Lower lobe of right lung (tissue), 2 donors: ENCODE measurements at regions not wholly inside any gene's neighbourhood (a gene's known extent, or its start where the extent isn't known, plus 50 kb on each side); places are given as distances from the start of the nearest gene placed in this dataset.

Source experiments
- ATAC-seq, 2 donors: fragments of 200-7000 bp; cut with Tn5 transposase; one replicate each; pipeline ENCODE4 v1.9.1; 2020 to 2022; ENCODE audit warnings: mild to moderate bottlenecking in 2 of 2, moderate library complexity in 2 of 2
- DNase-seq: peaks from one replicate; pipeline ENCODE4 v3.0.0-alpha.2; 2020
- H3K27ac ChIP-seq: fragments of 200-600 bp; one replicate; pipeline ENCODE4 v1.8.0; 2022
- H3K27me3 ChIP-seq: fragments of 200-600 bp; one replicate; pipeline ENCODE4 v1.8.0; 2022; ENCODE audit warnings: low read depth
- H3K36me3 ChIP-seq: fragments of 200-600 bp; one replicate; pipeline ENCODE4 v1.8.0; 2022; ENCODE audit warnings: mild to moderate bottlenecking
- H3K4me1 ChIP-seq: fragments of 200-600 bp; one replicate; pipeline ENCODE4 v1.8.0; 2022
- H3K4me3 ChIP-seq: fragments of 200-600 bp; one replicate; pipeline ENCODE4 v1.8.0; 2022; ENCODE audit warnings: mild to moderate bottlenecking
- H3K9me3 ChIP-seq: fragments of 200-600 bp; one replicate; pipeline ENCODE4 v1.8.0; 2022
- CTCF ChIP-seq: fragments of 200-600 bp; IDR thresholded peaks from one replicate; pipeline ENCODE4 v1.8.0; 2022; ENCODE audit warnings: antibody characterized with exemption, mild to moderate bottlenecking
- intact Hi-C: fragments of 100-400 bp; cut with DNase I; formaldehyde crosslinking; loops from one replicate; pipeline ENCODE4 v1.11.0; 2022
- donor health status: DM: no; HTN: yes; CAD: no; lungs with severe emphysema.

GRCh38 chr3:94778289-94778688, 715.4 kb downstream of the NSUN3 start:
- no peaks in the 10 kb centered on the region for H3K27me3 ChIP-seq
- H3K9me3 ChIP-seq, result no peaks in the 10 kb centered on the region
- intact Hi-C loops, result no loop called here
- H3K27ac ChIP-seq, result no peak overlapping the region
- H3K4me1 ChIP-seq, result no peaks in the 10 kb centered on the region
- H3K36me3 ChIP-seq, result no peaks in the 10 kb centered on the region
- H3K4me3 ChIP-seq, result no peak overlapping the region
- DNase-seq (no peak), ATAC-seq (no peak)
- TF ChIP-seq CTCF, result no peak

- intact Hi-C loops, result no loop called here
- no peaks in the 10 kb centered on the region for H3K4me1 ChIP-seq
- no peaks in the 10 kb centered on the region for H3K36me3 ChIP-seq
- ATAC-seq (no peak), DNase-seq (no peak)
- no peak for TF ChIP-seq CTCF
- no peak overlapping the region for H3K4me3 ChIP-seq
- H3K27me3 ChIP-seq, result no peaks in the 10 kb centered on the region
- no peak overlapping the region for H3K27ac ChIP-seq
- H3K9me3 ChIP-seq, result no peaks in the 10 kb centered on the region
Observed at GRCh38 chr3:94778814-94779494, 716.1 kb downstream of the NSUN3 start.

GRCh38 chr3:94779699-94780098, 716.8 kb downstream of the NSUN3 start:
- intact Hi-C loops, result no loop called here
- H3K4me1 ChIP-seq, result no peaks in the 10 kb centered on the region
- TF ChIP-seq CTCF, result no peak
- H3K36me3 ChIP-seq, result no peaks in the 10 kb centered on the region
- DNase-seq (no peak), ATAC-seq (no peak)
- no peak overlapping the region for H3K4me3 ChIP-seq
- no peak overlapping the region for H3K27ac ChIP-seq
- no peaks in the 10 kb centered on the region for H3K9me3 ChIP-seq
- H3K27me3 ChIP-seq, result no peaks in the 10 kb centered on the region

- H3K9me3 ChIP-seq, result no peaks in the 10 kb centered on the region
- intact Hi-C loops, result no loop called here
- no peaks in the 10 kb centered on the region for H3K4me1 ChIP-seq
Observed at GRCh38 chr3:94784274-94784673, 721.4 kb downstream of the NSUN3 start.

GRCh38 chr3:94787066-94787465, 724.2 kb downstream of the NSUN3 start:
- H3K4me1 ChIP-seq, result no peaks in the 10 kb centered on the region
- H3K9me3 ChIP-seq, result no peaks in the 10 kb centered on the region
- no peak for TF ChIP-seq CTCF
- ATAC-seq (no peak), DNase-seq (no peak)
- no peak overlapping the region for H3K4me3 ChIP-seq
- H3K27me3 ChIP-seq, result no peaks in the 10 kb centered on the region
- no peak overlapping the region for H3K27ac ChIP-seq
- intact Hi-C loops, result no loop called here
- H3K36me3 ChIP-seq, result no peaks in the 10 kb centered on the region

More at GRCh38 chr3:94784274-94784673, 721.4 kb downstream of the NSUN3 start:
- Histone ChIP-seq H3K4me3 (no peak overlapping the region), H3K36me3 (no peaks in the 10 kb centered on the region), H3K27ac (no peak overlapping the region), H3K27me3 (no peaks in the 10 kb centered on the region)
- no peak for TF ChIP-seq CTCF
- ATAC-seq (no peak), DNase-seq (no peak)
